HEK293T (cell line): ENCODE measurements at regions not wholly inside any gene's neighbourhood (a gene's known extent, or its start where the extent isn't known, plus 50 kb on each side); places are given as distances from the start of the nearest gene placed in this dataset.

ENCODE experiments used
- BHLHE40 ChIP-seq: fragments of 450-650 bp; IDR thresholded peaks from 2 replicates; pipeline ENCODE4 v1.6.1; 2016; ENCODE audit warnings: mild to moderate bottlenecking, moderate library complexity, borderline replicate concordance
- ELF4 ChIP-seq: fragments of 450-650 bp; IDR thresholded peaks from 2 replicates; pipeline ENCODE4 v1.6.1; 2017; ENCODE audit warnings: antibody characterized with exemption
- FOXA1 ChIP-seq: fragments of 450-650 bp; IDR thresholded peaks from 2 replicates; pipeline ENCODE4 v1.6.1; 2016; ENCODE audit warnings: mild to moderate bottlenecking
- FOXK2 ChIP-seq: fragments of 450-650 bp; IDR thresholded peaks from 2 replicates; pipeline ENCODE4 v1.6.1; 2016; ENCODE audit warnings: mild to moderate bottlenecking
- FOXM1 ChIP-seq: fragments of 450-650 bp; IDR thresholded peaks from 2 replicates; pipeline ENCODE4 v1.6.1; 2017; ENCODE audit warnings: mild to moderate bottlenecking, borderline replicate concordance
- HDGF ChIP-seq: fragments of 450-650 bp; IDR thresholded peaks from 2 replicates; pipeline ENCODE4 v1.6.1; 2017; ENCODE audit warnings: antibody characterized with exemption, borderline replicate concordance
- PKNOX1 ChIP-seq: fragments of 450-650 bp; IDR thresholded peaks from 2 replicates; pipeline ENCODE4 v1.6.1; 2016
- SP1 ChIP-seq: fragments of 450-650 bp; IDR thresholded peaks from 2 replicates; pipeline ENCODE4 v1.6.1; 2017
- SUZ12 ChIP-seq: fragments of 450-650 bp; IDR thresholded peaks from 2 replicates; pipeline ENCODE4 v1.6.1; 2016; ENCODE audit warnings: mild to moderate bottlenecking
- TARDBP ChIP-seq: fragments of 450-650 bp; IDR thresholded peaks from 2 replicates; pipeline ENCODE4 v1.6.1; 2016
- ZNF384 ChIP-seq: fragments of 450-650 bp; IDR thresholded peaks from 2 replicates; pipeline ENCODE4 v1.6.1; 2016

- TF ChIP-seq SP1 (no peak), FOXM1 (no peak), BHLHE40 (no peak), HDGF (no peak), TARDBP (no peak), FOXA1 (no peak), SUZ12 (no peak), FOXK2 (no peak), PKNOX1 (no peak), ZNF384 (no peak), ELF4 (no peak)
These were observed 84.9 kb upstream of the LRFN2 start for GRCh38 chr6:40672087-40672486.
